ENCODE measurements at regions not wholly inside any gene's neighbourhood (a gene's known extent, or its start where the extent isn't known, plus 50 kb on each side); places are given as distances from the start of the nearest gene placed in this dataset.

GRCh38 chr7:45402480-45403218, 171.5 kb upstream of the ADCY1 start:
- Histone ChIP-seq H3K4me1 (no peaks in the 10 kb centered on the region), H3K27ac (replicated peaks) (peak overlapping the region; percentile 54), H3K27me3 (ENCODE audit: low read depth) (peaks cover 17% of the 10 kb centered on the region), H3K9me3 (replicated peaks) (peaks cover 13% of the 10 kb centered on the region), H3K4me3 (no peak overlapping the region), H3K36me3 (no peaks in the 10 kb centered on the region)
- DNase-seq = no peak
- intact Hi-C loops (cut with micrococcal nuclease) = no loop called here
- TF ChIP-seq, protein P1, sequence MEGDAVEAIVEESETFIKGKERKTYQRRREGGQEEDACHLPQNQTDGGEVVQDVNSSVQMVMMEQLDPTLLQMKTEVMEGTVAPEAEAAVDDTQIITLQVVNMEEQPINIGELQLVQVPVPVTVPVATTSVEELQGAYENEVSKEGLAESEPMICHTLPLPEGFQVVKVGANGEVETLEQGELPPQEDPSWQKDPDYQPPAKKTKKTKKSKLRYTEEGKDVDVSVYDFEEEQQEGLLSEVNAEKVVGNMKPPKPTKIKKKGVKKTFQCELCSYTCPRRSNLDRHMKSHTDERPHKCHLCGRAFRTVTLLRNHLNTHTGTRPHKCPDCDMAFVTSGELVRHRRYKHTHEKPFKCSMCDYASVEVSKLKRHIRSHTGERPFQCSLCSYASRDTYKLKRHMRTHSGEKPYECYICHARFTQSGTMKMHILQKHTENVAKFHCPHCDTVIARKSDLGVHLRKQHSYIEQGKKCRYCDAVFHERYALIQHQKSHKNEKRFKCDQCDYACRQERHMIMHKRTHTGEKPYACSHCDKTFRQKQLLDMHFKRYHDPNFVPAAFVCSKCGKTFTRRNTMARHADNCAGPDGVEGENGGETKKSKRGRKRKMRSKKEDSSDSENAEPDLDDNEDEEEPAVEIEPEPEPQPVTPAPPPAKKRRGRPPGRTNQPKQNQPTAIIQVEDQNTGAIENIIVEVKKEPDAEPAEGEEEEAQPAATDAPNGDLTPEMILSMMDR (IDR thresholded peaks at IDR 0.05; ENCODE audit: borderline replicate concordance) = no peak

GRCh38 chr7:45404622-45405021, 169.5 kb upstream of the ADCY1 start:
- H3K4me3 ChIP-seq = no peak overlapping the region
- no peak for DNase-seq
- H3K4me1 ChIP-seq = no peaks in the 10 kb centered on the region
- intact Hi-C loops (cut with micrococcal nuclease) = no loop called here
- H3K36me3 ChIP-seq = no peaks in the 10 kb centered on the region
- no peak overlapping the region for H3K27ac ChIP-seq (replicated peaks)
- TF ChIP-seq, protein P1 (IDR thresholded peaks at IDR 0.05; ENCODE audit: borderline replicate concordance) = no peak
- H3K27me3 ChIP-seq (ENCODE audit: low read depth) = peaks cover 23% of the 10 kb centered on the region
- H3K9me3 ChIP-seq (replicated peaks) = peaks cover 13% of the 10 kb centered on the region

DNA sequence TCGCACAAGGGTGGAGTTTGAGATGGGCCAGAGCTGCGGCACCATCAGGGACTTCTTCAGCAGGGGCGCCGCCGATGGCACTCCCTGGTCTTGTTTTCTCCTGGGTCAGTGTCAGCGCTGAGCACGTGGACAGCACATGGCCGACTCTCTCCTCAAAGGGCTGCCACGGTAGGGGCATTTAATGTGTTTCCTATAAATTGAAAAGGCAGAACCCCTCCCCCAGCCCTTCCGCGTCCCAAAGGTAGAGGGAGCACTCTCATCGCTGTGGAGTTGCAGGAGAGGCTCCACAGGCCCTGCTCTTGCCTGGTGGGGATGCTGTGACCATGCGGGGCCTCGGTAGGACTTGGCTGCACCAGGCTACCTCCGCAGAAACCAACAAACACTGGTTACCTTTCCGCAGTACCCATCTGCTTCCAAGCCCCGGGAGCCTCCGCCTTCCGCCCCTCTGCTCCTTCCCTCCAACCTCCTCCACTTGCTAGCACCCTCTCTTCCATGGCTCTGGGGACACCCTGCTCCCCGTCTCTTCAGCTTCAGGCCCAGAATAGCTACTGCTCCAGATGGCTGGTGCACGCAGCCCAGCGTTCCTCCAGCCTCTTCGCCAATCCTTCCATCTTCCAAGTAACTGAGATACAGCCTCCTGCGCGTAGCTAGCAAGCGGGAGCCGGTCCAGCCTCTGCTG, 166.3 kb upstream of the ADCY1 start:
- no peak for DNase-seq
- TF ChIP-seq, protein P1 (IDR thresholded peaks at IDR 0.05; ENCODE audit: borderline replicate concordance) = no peak
- peaks cover 6% of the 10 kb centered on the region for H3K27me3 ChIP-seq (ENCODE audit: low read depth)
- H3K36me3 ChIP-seq = no peaks in the 10 kb centered on the region
- H3K27ac ChIP-seq (replicated peaks) = no peak overlapping the region
- H3K4me1 ChIP-seq = no peaks in the 10 kb centered on the region
- no peak overlapping the region for H3K4me3 ChIP-seq
- intact Hi-C loops (cut with micrococcal nuclease) = no loop called here
- H3K9me3 ChIP-seq (replicated peaks) = peaks cover 31% of the 10 kb centered on the region

GRCh38 chr7:45408409-45408737, 165.8 kb upstream of the ADCY1 start:
- intact Hi-C loops (cut with micrococcal nuclease) = no loop called here
- no peak overlapping the region for H3K4me3 ChIP-seq
- no peaks in the 10 kb centered on the region for H3K36me3 ChIP-seq
- H3K9me3 ChIP-seq (replicated peaks) = peaks cover 26% of the 10 kb centered on the region
- peaks cover 6% of the 10 kb centered on the region for H3K27me3 ChIP-seq (ENCODE audit: low read depth)
- H3K27ac ChIP-seq (replicated peaks) = no peak overlapping the region
- no peaks in the 10 kb centered on the region for H3K4me1 ChIP-seq
- no peak for DNase-seq
- TF ChIP-seq, protein P1 (IDR thresholded peaks at IDR 0.05; ENCODE audit: borderline replicate concordance) = no peak

DNA sequence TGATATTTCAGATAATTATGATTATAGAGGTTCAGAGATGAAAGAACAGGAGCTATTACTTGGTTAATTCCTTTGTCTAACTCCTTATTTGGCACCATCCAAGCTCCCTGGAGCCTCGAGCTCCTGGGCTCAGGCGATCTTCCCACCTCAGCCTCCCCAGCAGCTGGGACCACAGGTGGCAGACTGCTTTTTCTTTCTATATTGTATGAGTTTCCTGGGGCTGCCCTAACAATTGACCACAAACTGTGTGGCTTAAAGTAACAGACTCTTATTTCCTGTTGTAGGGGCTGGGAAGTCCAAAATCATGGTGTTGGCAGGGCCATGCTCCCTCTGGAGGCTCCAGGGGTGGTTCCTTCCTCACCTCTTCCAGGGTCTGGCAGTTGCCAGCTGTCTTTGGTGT, 163.3 kb upstream of the ADCY1 start:
- Histone ChIP-seq H3K36me3 (no peaks in the 10 kb centered on the region), H3K4me3 (no peak overlapping the region), H3K4me1 (no peaks in the 10 kb centered on the region), H3K9me3 (replicated peaks) (peaks cover 19% of the 10 kb centered on the region), H3K27ac (replicated peaks) (no peak overlapping the region), H3K27me3 (ENCODE audit: low read depth) (peaks cover 6% of the 10 kb centered on the region)
- no peak for DNase-seq
- TF ChIP-seq, protein P1 (IDR thresholded peaks at IDR 0.05; ENCODE audit: borderline replicate concordance) = no peak
- intact Hi-C loops (cut with micrococcal nuclease) = no loop called here

Measured in left ventricle myocardium inferior (tissue), 1 donor.